HG02981 (cell line): ENCODE measurements at regions not wholly inside any gene's neighbourhood (a gene's known extent, or its start where the extent isn't known, plus 50 kb on each side); places are given as distances from the start of the nearest gene placed in this dataset.
"Not testable (repeated sequence)": the region's sequence is repeated elsewhere in the genome, so short reads cannot be mapped to it uniquely, and the experiment has no call there.

ENCODE experiments used
- ATAC-seq: cut with Tn5 transposase; IDR thresholded peaks from one replicate; pipeline ENCODE4 v1.9.1; 2021; ENCODE audit warnings: mild to moderate bottlenecking, moderate library complexity; ENCODE audit not compliant: unreplicated experiment

DNA sequence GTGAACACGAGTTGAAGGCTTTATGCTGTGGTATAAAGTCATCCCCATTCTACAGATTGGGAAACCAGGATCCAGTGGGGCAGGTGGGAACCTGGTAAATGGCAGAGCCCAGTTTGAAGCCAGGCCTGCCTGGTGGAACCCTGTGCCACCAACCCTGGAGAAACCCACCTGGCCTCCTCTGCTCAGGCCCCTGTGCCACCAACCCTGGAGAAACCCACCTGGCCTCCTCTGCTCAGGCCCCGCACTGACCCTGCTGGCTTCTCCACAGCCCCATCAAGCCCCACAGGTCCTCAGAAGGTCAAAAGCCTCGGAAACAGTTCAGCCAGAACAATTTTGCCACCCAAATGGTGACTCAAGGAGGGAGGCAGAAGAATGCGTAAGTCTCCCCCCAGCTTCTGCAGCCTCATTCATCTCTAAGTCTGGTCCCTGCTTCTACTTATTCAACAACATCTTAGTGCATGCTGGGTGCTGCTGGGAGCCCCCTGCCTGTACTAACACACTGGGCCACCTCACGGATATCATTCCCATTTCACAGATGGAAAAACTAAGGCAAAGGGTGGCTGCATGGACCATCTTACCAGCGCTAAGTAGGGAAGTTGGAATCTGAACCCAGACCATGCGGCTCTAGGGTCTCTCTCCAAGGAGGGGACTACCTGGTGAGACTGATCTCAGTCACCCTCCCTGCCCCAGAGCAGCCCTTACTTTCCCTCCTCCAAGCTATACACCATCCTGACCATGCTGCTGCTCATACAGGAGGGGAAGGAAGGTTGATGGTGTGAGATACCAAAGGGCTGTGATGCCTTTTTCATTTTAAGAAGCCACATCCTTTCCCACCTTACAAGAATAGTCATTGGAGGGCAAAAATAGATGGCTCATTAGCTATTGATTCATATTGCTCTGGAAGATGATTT, 93.7 kb upstream of the ID2 start:
- ATAC-seq, result no peak

DNA sequence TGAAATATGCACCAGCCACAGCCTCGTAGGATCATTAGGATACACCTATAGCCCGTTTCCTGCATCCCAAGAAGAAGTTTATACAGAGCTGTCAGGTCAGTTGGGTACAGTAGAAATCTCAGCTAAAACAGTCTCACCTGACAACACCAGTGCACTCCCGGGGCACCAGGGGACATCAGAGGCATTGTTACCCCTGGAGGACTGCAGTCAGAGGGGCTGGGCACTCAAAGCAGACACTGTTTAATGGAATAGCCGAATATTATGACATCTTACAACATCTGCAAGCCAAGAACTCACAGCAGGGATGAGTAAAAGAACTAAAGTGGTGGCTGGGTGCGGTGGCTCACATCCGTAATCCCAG, 93.0 kb upstream of the ID2 start:
- no peak for ATAC-seq

DNA sequence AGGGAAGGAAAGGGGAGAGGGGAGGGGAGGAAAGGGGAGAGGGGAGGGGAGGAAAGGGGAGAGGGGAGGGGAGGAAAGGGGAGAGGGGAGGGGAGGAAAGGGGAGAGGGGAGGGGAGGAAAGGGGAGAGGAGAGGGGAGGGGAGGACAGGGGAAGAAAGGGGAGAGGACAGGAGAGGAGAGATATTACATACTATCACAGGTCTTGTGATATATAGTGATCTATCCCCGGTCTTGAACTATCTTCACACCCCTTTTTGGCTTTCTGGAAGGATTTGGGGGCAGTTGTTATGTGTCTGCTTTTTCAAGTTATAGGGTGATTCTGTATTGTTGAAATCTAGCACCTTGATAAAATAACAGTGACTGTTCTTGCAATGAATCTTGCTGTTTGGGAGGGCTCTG, 92.1 kb upstream of the ID2 start:
- ATAC-seq, result no peak

DNA sequence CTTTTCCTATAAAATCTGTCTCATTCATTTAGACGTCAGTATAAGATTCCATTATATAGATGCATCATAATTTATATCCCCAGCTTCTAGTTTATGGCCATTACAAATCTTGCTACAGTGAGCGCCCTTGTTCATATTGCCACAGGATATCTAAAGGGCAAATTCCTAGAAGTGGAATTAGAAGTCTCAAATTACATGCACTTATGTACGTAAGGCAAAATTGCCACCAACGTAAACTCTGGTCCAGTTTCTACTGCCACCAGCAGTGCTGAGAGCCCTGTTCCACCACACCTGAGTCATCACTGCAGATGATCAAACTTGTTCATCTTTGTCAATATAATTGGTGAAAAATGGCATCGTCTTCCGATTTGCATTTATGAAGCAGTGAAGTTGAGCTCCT, 90.9 kb upstream of the ID2 start:
- no peak for ATAC-seq

DNA sequence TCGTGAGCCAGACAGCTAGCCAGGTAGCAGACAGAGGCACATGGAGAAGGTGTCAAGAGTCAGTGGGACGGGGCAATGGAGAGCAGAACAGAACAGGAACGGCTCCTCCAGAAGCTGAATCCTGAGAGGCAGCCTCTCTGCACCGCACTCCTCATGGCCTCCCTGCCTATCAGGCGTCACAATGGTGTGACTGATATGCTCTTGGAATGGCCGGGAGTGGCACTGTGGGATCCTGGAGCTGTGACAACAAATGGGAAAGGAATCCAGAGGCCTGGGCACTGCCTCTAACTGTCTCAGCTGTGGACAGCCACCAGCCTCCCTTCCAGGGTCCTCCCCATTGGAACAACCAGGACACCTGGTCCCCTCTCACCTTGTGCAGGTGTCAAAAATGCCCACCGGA, 89.1 kb upstream of the ID2 start:
- no peak for ATAC-seq

DNA sequence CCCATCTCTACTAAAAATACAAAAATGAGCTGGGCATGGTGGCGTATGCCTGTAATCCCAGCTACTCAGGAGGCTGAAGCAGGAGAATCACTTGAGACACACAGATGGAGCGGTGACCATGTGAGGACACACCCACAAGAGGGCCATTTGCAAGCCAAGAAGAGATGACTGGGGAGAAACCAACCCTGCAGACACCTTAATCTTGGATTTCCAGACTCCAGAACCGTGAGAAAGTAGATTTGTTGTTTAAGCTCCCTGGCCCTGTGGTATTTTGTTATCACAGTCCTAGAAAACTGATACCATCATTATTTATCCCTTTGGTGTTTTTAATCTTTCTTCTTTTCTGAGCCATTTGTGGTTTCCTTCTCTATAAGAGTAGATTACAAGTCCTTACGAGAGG, 88.6 kb upstream of the ID2 start:
- no peak for ATAC-seq

DNA sequence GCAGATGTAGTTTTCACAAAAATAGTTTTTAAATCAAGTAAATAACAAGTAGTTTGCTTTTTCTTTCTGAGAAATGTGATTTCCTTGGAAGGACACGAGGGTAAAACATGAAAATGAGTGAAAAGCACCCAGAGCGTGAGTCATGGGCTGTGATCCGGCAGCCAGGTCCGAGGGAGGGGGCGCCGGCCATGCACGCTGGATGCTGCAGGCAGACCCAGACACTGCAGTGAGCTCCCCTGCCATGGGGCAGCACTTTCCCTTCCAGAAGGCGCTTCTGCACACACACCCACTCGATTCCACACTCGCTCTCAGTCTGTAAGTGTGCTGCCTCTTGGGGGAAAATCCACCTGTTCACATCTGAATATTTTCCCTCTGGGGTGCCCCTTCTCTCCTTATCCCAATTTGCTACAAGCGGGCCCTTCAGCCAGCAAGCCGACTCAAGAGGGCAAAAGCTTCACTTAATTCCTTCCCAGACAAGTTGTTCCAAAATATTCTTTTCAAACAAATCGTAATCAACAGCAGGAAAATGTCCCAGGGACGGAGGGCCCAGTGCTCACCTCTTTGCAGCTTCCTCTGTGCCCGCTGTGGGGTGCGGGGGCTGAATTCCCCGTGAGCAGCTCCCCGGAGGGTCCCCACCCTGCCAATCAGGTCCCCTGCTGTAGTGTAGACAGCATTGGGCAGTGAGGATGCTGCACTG, 87.0 kb upstream of the ID2 start:
- ATAC-seq, result no peak

DNA sequence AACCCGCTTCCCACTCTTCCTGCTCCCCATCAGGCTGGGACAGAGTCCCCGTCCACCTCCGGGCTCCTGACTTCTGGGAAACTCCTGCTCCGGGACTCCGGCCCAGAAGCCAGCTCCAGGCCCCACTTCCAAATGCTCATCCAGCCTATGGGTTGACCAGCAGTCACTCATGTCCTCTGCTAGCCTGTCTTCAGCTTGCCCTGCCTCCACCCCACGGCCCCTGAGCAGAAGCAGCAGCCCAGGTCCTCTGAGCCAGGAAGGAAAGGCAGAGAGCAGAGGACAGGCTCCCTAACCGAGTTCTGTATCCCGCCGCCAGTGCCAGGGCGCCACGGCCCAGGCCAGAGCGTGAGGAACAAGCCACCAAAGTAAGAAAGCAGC, 86.4 kb upstream of the ID2 start:
- no peak for ATAC-seq

DNA sequence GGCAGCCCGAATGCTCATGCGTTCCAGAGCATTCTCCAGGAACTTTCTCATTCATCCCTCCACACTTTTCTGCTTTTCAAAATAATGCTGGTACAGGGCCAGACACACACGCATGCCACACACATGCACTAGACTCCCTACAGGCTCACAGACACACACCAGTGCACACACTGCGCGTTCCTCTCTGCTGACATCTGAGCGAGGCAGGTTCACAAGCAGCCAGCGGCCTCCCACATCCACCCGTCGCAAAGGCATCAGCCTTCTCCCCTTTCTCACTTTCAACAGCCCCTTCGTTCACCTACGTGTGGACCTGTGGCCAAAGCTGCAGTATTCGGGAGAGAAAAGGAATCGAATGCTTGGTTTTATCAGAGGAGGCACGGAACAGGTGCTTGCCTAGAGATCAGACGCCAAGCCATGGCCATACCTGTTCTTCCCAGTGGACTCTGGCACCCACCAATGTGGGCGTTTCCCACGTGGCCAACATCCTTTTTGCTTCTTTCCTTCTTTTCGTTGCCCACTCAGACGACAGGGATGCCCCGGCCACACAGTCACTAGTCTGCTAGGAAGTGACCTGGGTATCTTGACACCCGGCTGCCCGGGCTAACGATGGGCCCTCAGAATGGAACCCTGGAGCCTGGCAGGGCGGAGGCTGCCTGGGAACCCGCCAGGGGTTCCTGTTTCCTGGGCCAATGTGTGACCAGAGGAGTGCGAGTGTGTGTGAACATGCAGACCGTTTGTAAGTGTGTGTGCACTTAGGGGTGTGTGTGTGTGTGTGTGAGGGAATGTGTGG, 85.8 kb upstream of the ID2 start:
- no peak for ATAC-seq

DNA sequence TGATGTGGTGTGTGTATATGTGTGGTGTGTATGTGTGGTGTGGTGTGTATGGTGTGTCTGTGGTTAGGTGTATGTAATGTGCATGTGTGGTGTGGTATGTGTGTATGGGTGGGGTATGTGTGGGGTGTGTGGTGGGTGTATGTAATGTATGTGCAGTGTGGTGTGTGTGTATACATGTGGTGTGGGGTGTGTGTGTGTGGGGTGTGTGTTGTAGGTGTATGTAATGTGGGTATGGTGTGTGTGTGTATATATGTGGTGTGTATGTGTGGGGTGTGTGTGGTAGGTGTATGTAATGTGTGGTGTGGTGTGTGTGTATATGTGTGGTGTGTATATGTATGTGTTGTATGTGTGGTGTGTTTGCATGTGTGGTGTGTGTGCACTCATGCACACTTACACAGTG, 84.8 kb upstream of the ID2 start:
- no peak for ATAC-seq

DNA sequence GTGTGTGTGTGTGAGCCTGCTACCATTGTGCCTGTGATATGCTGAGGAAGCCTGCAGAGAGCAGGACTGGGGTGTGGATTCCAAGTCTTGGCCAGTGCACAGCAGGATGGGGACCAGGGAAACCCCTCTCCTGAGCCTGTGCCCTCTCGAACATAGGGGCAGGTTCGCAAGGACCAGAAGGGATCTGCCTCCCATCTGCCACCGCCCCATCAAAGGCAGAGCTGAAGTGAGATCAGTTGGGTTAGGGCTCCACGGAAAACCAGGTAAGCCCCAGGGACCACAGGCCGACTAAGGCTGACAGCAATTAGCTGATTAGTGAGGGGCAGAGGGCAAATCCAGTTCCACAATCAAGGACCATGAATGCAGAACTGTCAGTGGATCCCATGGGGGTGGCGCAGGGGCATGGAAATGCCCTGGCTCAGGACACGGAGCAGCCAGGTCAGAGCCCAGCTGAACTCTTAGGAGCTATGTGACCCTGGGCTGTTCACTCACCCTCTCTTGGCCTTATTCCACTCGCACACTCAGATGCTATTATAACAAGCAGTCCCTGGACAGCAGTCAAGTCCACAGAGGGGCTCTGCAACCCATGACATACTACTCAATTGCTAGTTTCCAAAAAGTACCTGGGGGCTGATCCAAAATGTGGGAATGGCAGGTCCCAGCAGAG, 84.2 kb upstream of the ID2 start:
- no peak for ATAC-seq

DNA sequence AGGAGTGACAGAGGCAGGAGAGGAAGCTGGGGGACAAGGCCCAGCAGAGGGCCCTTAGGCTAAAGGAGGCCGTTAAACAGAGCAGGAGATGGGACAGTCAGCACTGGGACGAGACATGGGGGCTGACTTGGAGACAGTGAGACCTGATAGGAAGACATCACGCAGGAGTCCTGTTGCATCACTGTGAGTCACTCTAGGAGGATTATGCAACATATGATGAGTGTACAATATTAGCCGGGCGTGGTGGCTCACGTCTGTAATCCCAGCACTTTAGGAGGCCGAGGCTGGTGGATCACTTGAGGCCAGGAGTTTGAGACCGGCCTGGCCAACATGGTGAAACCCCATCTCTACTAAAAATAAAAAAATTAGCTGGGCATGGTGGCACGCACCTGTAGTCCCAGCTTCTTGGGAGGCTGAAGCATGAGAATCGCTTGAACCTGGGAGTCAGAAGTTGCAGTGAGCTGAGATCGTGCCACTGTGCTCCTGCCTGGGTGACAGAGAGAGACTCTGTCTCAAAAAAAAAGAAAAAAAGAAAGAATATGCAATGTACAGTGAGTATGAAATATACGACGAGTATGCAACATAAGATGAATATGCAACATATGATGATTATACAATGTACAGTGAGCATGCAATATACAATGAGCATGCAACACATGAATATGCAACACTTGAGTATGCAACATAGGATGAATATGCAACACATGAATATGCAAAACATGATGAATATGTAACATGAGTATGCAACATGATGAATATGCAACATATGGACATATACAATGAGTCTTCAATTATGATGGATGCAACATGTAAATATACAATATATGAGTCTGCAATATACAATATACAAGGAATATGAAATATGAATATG, 83.3 kb upstream of the ID2 start:
- no peak for ATAC-seq

DNA sequence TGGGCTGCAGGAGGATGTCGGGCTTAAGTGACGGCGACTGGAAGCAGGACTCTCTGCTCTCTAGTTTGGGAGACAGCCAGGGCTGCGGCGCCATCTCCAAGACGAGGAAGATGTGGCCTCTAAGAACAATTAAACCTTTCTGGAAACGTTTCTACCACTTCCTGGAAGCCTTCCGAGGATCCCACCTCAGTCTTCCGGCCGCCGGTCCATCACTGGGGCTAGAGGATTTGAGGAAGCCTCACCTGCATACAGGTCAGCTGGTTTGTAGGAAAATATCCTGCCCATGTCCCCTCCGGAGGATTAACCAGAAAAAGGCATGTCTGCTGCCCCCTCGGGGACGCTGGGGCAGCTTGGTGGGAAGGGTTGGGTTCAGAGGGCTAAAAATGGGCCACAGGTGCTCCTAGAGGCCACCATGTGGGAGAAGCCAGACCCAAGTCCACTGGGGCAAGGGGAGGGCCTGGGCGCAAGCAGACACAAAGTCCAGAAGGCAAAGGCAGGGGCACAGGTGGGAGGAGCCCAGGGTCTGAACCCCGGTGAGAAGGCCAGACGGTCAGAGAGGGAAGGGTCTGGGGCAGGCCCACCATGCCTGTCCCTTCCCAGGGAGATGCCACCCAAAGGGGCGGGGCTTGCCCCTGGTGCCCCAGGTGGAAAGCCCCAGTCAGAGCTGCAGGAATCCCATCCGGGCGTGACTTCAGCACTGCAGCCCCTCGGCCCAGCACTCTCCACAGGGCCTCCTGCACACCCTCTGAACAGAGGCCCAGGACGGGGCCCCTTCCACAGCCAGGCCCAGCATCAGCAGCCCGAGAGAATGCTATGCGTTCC, 82.2 kb upstream of the ID2 start:
- no peak for ATAC-seq

DNA sequence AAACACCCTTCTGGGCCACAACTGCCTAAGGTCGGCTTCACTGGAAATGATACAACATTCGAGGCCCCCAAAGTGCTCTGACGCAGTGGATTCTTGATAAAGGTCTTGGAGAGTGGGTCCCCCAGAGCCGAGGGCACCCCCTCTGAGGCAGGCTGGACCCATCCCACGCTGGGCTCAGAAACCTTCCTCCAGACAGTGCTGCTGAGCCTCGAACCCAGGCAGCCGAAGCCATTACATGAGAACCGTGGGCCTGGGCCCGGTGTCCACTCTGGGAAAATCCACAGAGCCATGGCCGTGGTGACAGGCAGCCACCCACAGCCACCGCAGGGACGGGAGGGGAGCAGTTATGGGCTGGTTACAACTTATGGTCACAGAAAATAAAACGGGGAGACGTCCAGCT, 81.4 kb upstream of the ID2 start:
- no peak for ATAC-seq

DNA sequence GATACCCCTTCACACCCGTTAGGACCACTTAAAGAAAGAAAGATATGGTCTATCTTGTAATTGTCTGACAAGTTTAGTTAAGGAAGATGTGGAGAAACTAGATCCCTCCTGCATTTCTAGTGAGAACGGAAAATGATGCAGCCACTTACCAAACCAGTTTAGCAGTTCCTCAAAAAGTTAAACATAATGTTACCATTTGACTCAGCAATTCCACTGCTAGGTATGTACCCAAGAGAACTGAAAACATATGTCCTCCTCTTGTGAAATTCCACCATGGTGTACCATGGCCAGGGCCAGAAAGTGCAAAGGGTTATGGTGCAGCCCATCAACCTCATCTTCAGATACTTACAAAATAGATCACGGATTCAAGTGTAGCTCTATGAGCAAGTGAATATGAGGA, 79.0 kb upstream of the ID2 start:
- no peak for ATAC-seq

DNA sequence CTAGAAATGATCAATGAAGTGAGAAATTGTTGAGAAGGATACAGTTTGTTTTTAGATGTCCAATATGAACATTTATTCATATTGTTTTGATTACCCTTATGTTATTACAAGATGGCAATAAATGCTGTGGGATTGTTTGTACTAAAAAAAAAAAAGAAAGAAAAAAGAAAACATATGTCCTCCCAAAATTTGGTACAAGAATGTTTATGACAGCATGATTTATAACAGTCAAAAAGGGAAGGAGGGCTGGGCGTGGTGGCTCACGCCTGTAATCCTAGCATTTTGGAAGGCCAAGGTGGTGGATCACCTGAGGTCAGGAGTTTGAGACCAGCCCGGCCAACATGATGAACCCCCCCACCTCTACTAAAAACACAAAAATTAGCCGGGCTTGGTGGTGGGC, 78.5 kb upstream of the ID2 start:
- ATAC-seq, result not testable (repeated sequence)

DNA sequence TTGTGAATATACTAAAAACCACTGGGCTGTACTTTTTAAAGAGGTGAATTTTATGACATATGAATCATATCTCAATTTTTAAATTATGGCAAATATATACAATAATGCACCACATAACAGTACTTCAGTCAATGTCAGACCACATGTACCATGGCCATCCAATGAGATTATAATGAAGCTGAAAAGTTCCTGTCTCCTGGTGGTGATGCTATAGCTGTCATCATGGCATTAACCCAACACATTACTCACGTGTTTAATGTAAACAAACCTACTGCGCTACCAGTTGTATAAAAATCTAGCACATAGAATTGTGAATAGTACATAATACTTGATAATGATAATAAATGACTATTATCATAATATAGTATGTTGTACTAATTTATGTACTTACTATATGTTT, 77.6 kb upstream of the ID2 start:
- ATAC-seq, result no peak

DNA sequence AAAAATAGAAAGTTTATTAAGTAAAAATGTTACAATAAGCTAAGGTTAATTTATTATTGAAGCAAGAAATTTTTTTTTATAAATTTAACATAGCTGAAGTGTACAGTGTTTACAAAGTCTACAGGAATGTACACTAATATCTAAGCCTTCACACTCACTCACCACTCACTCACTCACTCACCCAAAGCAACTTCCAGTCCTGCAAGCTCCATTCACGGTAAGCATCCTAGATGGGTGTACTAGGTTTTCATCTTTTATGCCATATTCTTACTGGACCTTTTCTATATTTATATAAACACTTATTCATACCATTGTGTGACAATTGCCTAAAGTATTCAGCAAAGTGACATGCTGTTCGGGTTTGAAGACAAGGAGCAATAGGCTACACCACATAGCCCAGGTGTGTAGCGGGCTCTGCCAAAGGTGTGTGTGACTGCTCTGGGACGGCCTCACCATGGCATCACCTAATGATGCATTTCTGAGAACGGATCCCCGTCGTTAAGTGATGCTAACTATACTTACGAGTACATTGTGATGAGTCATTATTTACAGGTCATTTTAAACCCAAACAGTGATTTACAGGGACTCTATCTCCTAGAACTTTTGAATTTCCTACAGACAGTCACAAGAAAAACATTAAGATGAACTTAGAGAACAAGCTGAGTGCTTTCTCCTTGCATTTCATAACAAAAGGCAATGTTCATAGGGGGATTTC, 76.3 kb upstream of the ID2 start:
- no peak for ATAC-seq

DNA sequence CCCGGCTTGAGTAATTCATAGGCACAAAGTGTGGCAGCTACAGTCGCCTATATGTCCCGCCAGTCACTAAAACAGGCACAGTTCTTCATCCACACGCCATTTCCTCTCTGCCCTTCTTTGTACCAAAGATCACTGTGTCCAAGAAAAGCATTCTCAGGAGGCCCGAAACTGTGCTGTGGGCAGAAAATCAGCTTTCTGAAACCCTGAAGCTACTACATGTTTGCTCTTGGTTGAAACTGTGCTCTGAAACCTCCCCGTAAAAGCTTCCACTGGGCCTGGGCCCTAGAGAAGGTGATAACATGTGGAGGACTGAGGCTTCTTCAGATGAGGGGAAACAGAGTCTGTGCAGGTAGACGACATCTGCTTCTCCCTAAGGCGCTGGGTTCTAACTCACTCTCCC, 75.6 kb upstream of the ID2 start:
- peak; percentile 89 for ATAC-seq
